GM19025 (cell line): ENCODE measurements at regions not wholly inside any gene's neighbourhood (a gene's known extent, or its start where the extent isn't known, plus 50 kb on each side); places are given as distances from the start of the nearest gene placed in this dataset.

Source experiments
- ATAC-seq: cut with Tn5 transposase; IDR thresholded peaks from one replicate; pipeline ENCODE4 v1.9.1; 2021; ENCODE audit warnings: mild to moderate bottlenecking, low read depth, moderate library complexity; ENCODE audit not compliant: unreplicated experiment

- no peak for ATAC-seq
Observed at GRCh38 chr7:41203542-41203941, 499.3 kb downstream of the INHBA start.

- no peak for ATAC-seq
Observed at GRCh38 chr7:41201021-41201420, 501.9 kb downstream of the INHBA start.

- ATAC-seq, result no peak
Observed at GRCh38 chr7:41199136-41199535, 503.8 kb downstream of the INHBA start.

GRCh38 chr7:41198502-41198901 lies 504.4 kb downstream of the INHBA start:
- ATAC-seq, result no peak

- ATAC-seq, result no peak
Observed at GRCh38 chr7:41197769-41198168, 505.1 kb downstream of the INHBA start.

GRCh38 chr7:41193738-41194282 lies 509.1 kb downstream of the INHBA start:
- ATAC-seq, result no peak

- ATAC-seq, result no peak
Observed at GRCh38 chr7:41190581-41190980, 512.3 kb downstream of the INHBA start.

GRCh38 chr7:41189866-41190265 lies 513.0 kb downstream of the INHBA start:
- no peak for ATAC-seq

GRCh38 chr7:41188163-41189130 lies 514.4 kb downstream of the INHBA start:
- ATAC-seq, result no peak

- no peak for ATAC-seq
Observed at GRCh38 chr7:41187322-41187721, 515.6 kb downstream of the INHBA start.

- no peak for ATAC-seq
Observed at GRCh38 chr7:41185851-41186250, 517.0 kb downstream of the INHBA start.

- ATAC-seq, result no peak
Observed at GRCh38 chr7:41183741-41184140, 519.1 kb downstream of the INHBA start.

- ATAC-seq, result no peak
Observed at GRCh38 chr7:41182782-41183181, 520.1 kb downstream of the INHBA start.

GRCh38 chr7:41175435-41175834 lies 527.5 kb downstream of the INHBA start:
- ATAC-seq, result no peak

GRCh38 chr7:41174521-41174920 lies 528.4 kb downstream of the INHBA start:
- ATAC-seq, result no peak

- no peak for ATAC-seq
Observed at GRCh38 chr7:41170466-41170865, 532.4 kb downstream of the INHBA start.

- no peak for ATAC-seq
Observed at GRCh38 chr7:41169317-41169716, 533.6 kb downstream of the INHBA start.

- ATAC-seq, result no peak
Observed at GRCh38 chr7:41167836-41168235, 535.1 kb downstream of the INHBA start.

- ATAC-seq, result no peak
Observed at GRCh38 chr7:41164440-41164839, 538.5 kb downstream of the INHBA start.

- no peak for ATAC-seq
Observed at GRCh38 chr7:41163991-41164390, 538.9 kb downstream of the INHBA start.

- ATAC-seq, result no peak
Observed at GRCh38 chr7:41162612-41163011, 540.3 kb downstream of the INHBA start.

- no peak for ATAC-seq
Observed at GRCh38 chr7:41161041-41161587, 541.8 kb downstream of the INHBA start.
